ENCODE measurements at regions not wholly inside any gene's neighbourhood (a gene's known extent, or its start where the extent isn't known, plus 50 kb on each side); places are given as distances from the start of the nearest gene placed in this dataset.

DNA sequence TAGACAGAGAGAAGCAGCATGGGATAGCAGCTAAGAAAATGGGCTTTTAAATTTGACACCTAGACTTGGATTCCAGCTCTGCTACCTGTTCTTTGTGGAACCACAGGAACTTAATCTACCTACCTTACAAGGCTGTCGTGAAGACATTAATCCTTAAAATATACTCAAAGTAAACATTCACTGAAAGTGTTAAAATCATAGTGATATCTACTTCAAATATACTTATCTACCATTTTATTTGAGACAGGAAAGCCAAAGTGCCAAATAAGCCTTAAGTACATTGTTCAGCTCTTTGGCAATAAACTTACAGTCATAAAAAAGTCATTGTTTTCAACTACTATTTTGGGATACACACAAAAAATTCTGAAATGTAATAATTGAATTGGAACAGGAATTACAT, 295.0 kb upstream of the PITX2 start:
- Histone ChIP-seq H3K9me3 (no peaks in the 10 kb centered on the region), H3K27ac (no peak overlapping the region), H3K27me3 (no peaks in the 10 kb centered on the region), H3K36me3 (no peaks in the 10 kb centered on the region), H3K4me1 (no peaks in the 10 kb centered on the region), H3K4me3 (no peak overlapping the region)
- ATAC-seq (no peak), DNase-seq (no peak), FAIRE-seq (no peak)
- intact Hi-C loops (cut with DNase I), result no loop called here
- TF ChIP-seq, protein P1, sequence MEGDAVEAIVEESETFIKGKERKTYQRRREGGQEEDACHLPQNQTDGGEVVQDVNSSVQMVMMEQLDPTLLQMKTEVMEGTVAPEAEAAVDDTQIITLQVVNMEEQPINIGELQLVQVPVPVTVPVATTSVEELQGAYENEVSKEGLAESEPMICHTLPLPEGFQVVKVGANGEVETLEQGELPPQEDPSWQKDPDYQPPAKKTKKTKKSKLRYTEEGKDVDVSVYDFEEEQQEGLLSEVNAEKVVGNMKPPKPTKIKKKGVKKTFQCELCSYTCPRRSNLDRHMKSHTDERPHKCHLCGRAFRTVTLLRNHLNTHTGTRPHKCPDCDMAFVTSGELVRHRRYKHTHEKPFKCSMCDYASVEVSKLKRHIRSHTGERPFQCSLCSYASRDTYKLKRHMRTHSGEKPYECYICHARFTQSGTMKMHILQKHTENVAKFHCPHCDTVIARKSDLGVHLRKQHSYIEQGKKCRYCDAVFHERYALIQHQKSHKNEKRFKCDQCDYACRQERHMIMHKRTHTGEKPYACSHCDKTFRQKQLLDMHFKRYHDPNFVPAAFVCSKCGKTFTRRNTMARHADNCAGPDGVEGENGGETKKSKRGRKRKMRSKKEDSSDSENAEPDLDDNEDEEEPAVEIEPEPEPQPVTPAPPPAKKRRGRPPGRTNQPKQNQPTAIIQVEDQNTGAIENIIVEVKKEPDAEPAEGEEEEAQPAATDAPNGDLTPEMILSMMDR (IDR thresholded peaks at IDR 0.05), result no peak
- WGBS, 2 donors, result 9 to 30% methylated on average over 1 of the region's 1 CpG

DNA sequence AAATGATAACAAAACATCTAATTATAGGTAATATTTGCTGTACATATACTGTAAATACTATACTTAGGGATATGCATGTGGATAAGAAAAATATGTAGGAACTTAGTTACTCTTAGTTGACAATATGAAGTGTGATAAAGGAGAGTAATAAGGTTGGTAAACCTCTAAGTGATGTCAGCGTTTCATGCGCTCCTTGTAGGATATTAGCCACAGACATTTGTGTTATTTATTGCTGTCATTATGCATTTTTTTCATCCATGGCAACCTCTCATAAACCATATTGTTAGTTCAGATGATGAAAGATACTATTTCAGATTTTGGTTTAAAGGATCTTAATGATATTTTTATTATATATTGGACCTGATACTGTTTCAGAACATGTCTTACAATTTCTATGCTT, 298.1 kb upstream of the PITX2 start:
- Histone ChIP-seq H3K9me3 (no peaks in the 10 kb centered on the region), H3K27ac (no peak overlapping the region), H3K4me3 (no peak overlapping the region), H3K27me3 (no peaks in the 10 kb centered on the region), H3K4me1 (no peaks in the 10 kb centered on the region), H3K36me3 (no peaks in the 10 kb centered on the region)
- intact Hi-C loops (cut with DNase I), result no loop called here
- TF ChIP-seq, protein P1 (IDR thresholded peaks at IDR 0.05), result no peak
- DNase-seq (no peak), FAIRE-seq (no peak), ATAC-seq (no peak)
- 85 to 92% methylated on average over 2 of the region's 2 CpGs for WGBS, 2 donors

DNA sequence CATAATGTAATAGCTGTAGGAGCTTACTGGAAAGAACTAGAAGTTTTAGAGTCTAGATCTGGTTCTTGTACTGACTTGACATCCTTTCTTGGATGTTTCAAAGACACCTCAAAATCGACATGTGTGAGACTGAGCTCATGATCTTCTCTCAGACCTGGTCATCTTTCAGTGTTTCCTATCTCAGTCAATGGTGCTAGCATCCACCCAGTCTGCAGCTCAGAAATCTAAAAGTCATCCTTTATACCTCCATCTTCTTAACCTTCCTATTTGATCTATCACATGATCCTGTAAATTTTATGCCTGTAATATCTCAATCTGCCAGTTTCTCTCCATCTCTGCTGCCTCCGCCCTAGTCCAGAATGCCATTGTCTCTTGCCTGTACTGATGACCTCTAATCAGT, 301.9 kb upstream of the PITX2 start:
- no peak for FAIRE-seq
- intact Hi-C loops (cut with DNase I), result no loop called here
- Histone ChIP-seq H3K4me1 (no peaks in the 10 kb centered on the region), H3K4me3 (no peak overlapping the region), H3K27me3 (no peaks in the 10 kb centered on the region), H3K36me3 (no peaks in the 10 kb centered on the region), H3K9me3 (no peaks in the 10 kb centered on the region), H3K27ac (no peak overlapping the region)
- DNase-seq, result no peak
- no peak for ATAC-seq
- 59 to 74% methylated on average over 2 of the region's 2 CpGs for WGBS, 2 donors
- TF ChIP-seq, protein P1 (IDR thresholded peaks at IDR 0.05), result no peak

DNA sequence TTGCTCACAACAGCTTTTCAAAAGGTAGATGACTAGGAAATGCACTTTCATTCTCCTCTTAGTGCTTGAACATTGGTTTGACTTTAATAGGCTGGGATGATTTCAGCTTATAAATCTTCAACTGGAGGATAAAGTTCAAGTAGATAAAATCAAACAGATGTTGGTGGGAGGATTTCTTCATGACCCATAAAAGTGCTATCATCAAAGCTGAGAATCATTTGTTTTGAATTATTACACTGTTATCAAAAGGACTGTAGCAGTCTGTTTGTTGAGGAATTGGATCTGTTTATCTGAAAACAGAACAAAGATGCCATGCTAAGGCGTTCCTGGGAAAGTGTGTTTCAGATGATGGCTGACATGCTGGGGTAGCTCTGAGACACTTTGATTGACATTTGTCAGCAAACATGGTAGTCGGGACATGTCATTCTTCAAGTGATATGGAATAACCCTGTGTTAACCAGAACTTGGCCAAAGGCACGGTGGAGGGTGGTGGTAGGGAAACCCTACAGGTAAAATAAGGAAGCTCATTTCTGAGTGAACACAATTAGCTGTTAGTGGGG, 304.0 kb upstream of the PITX2 start:
- intact Hi-C loops (cut with DNase I), result no loop called here
- WGBS, 2 donors, result 24 to 41% methylated on average over 3 of the region's 3 CpGs
- Histone ChIP-seq H3K27ac (no peak overlapping the region), H3K27me3 (no peaks in the 10 kb centered on the region), H3K9me3 (no peaks in the 10 kb centered on the region), H3K4me1 (no peaks in the 10 kb centered on the region), H3K36me3 (no peaks in the 10 kb centered on the region), H3K4me3 (no peak overlapping the region)
- no peak for DNase-seq
- no peak for ATAC-seq
- TF ChIP-seq, protein P1 (IDR thresholded peaks at IDR 0.05), result no peak
- no peak for FAIRE-seq

DNA sequence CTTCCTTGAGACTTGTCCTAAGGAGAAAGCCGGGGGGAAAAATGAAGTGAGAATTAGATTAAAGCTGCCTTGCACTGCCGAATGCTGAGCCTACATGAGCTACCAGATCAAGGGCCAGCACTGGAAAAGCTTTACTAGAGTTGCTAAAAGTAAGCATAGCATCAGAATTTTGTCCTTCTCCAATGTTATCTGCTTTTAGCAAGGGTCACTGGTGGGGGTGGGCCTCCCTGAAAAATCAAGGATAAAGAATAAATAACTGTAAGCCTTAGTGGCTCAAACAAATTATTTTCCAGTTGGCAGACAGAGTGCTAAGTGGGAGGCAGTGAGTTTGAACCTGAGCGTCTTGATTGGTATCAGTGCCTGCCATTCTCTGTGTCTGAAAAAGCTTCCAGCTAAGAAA, 310.5 kb upstream of the PITX2 start:
- no peak overlapping the region for H3K4me3 ChIP-seq
- H3K27me3 ChIP-seq, result no peaks in the 10 kb centered on the region
- intact Hi-C loops (cut with DNase I), result no loop called here
- DNase-seq, result no peak
- TF ChIP-seq, protein P1 (IDR thresholded peaks at IDR 0.05), result no peak
- no peak overlapping the region for H3K27ac ChIP-seq
- no peaks in the 10 kb centered on the region for H3K4me1 ChIP-seq
- no peak for FAIRE-seq
- no peak for ATAC-seq
- no peaks in the 10 kb centered on the region for H3K9me3 ChIP-seq
- 46 to 56% methylated on average over 3 of the region's 3 CpGs for WGBS, 2 donors
- H3K36me3 ChIP-seq, result no peaks in the 10 kb centered on the region
